NCI-H69 (cell line): ENCODE measurements at regions not wholly inside any gene's neighbourhood (a gene's known extent, or its start where the extent isn't known, plus 50 kb on each side); places are given as distances from the start of the nearest gene placed in this dataset.
"Not testable (repeated sequence)": the region's sequence is repeated elsewhere in the genome, so short reads cannot be mapped to it uniquely, and the experiment has no call there.

Source experiments
- DNase-seq: peaks from one replicate; lab custom pipeline; 2025; lab: John Stamatoyannopoulos, UW

- no peak for DNase-seq
Observed at GRCh38 chr14:95818581-95818980, 58.1 kb upstream of the TUNAR start.

- DNase-seq: no peak
Observed at GRCh38 chr14:95817271-95817670, 59.4 kb upstream of the TUNAR start.

GRCh38 chr14:95816539-95816938 is 60.1 kb upstream of the TUNAR start:
- DNase-seq: no peak

- no peak for DNase-seq
Observed at GRCh38 chr14:95815226-95815690, 61.4 kb upstream of the TUNAR start.

GRCh38 chr14:95814363-95815225 is 62.0 kb upstream of the TUNAR start:
- no peak for DNase-seq

GRCh38 chr14:95811813-95812212 is 64.8 kb upstream of the TUNAR start:
- no peak for DNase-seq

- no peak for DNase-seq
Observed at GRCh38 chr14:95808371-95808770, 68.3 kb upstream of the TUNAR start.

GRCh38 chr14:95796788-95797187 is 79.8 kb upstream of the TUNAR start:
- DNase-seq: no peak

GRCh38 chr14:95787941-95788340 is 74.0 kb upstream of the TCL1A start:
- no peak for DNase-seq

- no peak for DNase-seq
Observed at GRCh38 chr14:95786566-95786965, 72.6 kb upstream of the TCL1A start.

GRCh38 chr14:95784137-95784536 is 70.2 kb upstream of the TCL1A start:
- DNase-seq: no peak

GRCh38 chr14:95776798-95777534 is 63.0 kb upstream of the TCL1A start:
- peak; percentile 14 for DNase-seq

- DNase-seq: peak; percentile 75
Observed at GRCh38 chr14:95774265-95775160, 60.6 kb upstream of the TCL1A start.

GRCh38 chr14:95770777-95771176 is 56.9 kb upstream of the TCL1A start:
- DNase-seq: peak; percentile 86

- no peak for DNase-seq
Observed at GRCh38 chr14:95769976-95770375, 56.1 kb upstream of the TCL1A start.

GRCh38 chr14:95769431-95769830 is 55.5 kb upstream of the TCL1A start:
- not testable (repeated sequence) for DNase-seq

GRCh38 chr14:95765051-95765450 is 51.1 kb upstream of the TCL1A start:
- peak; percentile 87 for DNase-seq

- no peak for DNase-seq
Observed at GRCh38 chr14:95763875-95764274, 50.0 kb upstream of the TCL1A start.
